HG02884 (cell line): ENCODE measurements at regions not wholly inside any gene's neighbourhood (a gene's known extent, or its start where the extent isn't known, plus 50 kb on each side); places are given as distances from the start of the nearest gene placed in this dataset.
A peak's percentile ranks its signal among the peaks of the same experiment; 100 is the strongest.

Experiments
- ATAC-seq: cut with Tn5 transposase; IDR thresholded peaks from one replicate; pipeline ENCODE4 v1.9.1; 2021; ENCODE audit warnings: mild to moderate bottlenecking, moderate library complexity; ENCODE audit not compliant: unreplicated experiment

DNA sequence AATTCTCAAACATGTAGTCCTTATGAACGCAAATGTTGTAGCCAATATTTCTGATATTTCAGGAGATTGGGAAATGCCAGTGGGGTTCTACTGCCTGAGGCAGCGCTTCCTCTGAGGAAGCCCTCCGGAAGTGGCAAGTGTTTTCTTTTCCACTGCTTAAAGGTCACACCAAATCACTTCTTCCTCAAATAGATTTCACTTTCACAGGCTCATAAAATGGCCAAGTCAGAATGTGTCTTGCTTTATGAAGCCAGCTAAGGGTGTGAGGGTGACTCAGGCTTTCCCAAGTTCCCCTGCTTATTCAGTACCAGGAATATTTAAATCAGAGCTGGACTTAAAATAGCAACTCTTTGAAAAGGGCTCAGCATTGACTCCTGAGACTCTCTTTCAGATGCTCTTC is 514.2 kb upstream of the DIPK2B start:
- peak; percentile 33 for ATAC-seq

DNA sequence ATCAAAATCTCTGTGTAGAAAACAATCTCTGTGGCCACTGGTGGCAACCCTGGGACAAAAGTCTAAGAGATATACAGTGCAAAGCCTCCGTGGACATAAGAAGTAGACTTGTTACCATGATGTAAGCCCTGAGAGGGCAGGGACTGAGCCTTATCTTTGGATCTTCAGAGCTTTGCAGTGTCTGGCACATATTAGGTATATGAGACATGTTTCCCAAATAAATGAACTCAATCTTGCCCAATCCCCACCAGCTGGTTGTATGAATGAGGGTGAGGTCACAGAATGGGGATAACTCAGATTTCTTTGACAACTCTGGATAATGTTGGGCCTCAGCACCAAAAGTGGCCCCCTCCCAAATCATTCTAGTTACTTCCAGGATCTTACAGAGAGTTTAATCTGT is 511.4 kb upstream of the DIPK2B start:
- no peak for ATAC-seq

- no peak for ATAC-seq
These were observed 510.6 kb upstream of the DIPK2B start for GRCh38 chrX:45711231-45711630.

DNA sequence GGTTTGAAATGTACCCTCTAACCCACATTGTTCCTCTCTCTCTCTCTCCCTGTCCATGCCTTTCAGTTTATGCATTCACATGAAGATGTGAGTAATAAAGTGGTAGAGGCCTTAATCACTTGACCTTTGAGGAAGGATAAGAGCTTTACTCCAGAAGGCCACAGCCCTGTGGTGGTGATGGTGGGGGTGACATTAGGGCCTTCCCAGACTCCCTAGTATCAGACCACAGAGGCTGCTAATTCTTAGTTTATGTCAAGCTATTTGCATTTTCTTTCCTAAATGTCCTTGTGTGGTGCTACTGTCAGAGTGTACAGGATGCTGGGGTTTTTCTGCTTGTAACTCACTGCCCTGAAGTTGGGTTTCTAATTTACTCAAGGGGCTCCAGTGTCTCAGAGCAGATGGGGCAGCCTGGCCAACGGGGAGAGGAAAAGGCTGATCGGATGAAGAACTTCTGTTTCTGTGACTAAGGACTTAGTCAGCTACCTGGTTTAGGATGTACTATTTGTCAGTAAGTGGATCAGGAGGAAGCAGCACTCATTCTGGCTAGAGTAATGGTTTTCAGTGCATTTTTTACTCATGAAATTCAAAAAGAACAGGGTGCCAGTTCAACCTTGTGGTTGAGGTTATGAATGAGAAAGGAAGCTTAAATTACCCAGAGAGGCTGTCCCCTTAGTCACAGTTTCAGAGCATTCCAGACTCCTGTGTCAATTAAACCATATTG is 509.6 kb upstream of the DIPK2B start:
- peak; percentile 79 for ATAC-seq

- no peak for ATAC-seq
These were observed 508.7 kb upstream of the DIPK2B start for GRCh38 chrX:45709381-45709780.

- ATAC-seq = no peak
These were observed 498.5 kb upstream of the DIPK2B start for GRCh38 chrX:45699158-45699557.

DNA sequence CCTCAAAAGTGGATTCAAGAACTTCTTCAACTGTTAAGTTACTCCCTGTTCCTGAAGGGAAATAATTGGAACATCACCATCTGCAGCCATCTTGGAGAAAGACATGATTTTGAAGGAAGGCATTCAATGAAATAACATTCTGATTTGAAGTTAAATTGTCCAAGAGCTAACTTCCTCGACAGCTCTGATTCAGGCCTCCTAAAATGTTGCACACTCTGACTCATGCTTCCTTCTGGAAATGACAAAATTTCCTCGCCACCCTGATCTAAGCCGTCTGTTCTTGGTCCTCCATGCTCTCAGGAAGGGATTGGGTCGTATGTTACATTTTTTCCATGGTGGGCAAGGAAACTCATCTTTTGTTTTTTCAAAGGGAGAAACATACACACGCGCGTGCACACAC is 496.9 kb upstream of the DIPK2B start:
- ATAC-seq = no peak

DNA sequence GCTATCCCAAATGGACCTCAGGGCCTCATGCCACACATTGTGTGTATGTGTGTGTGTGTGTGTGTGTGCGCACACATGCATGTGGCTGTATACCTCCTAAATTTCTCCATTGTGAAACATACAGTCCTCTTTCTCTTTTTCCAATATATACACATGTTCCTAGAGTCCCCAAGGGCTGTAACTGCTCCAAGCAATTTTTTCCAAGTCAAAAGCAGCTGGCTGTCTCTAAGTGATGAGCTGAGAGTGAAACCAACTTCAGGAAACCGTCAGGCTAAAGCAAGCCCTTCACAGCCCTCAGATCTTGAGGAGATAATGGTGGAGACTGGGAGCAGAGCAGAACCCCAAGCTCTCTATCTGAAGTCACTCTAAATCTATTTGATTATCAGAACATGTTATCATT is 496.1 kb upstream of the DIPK2B start:
- ATAC-seq = no peak

DNA sequence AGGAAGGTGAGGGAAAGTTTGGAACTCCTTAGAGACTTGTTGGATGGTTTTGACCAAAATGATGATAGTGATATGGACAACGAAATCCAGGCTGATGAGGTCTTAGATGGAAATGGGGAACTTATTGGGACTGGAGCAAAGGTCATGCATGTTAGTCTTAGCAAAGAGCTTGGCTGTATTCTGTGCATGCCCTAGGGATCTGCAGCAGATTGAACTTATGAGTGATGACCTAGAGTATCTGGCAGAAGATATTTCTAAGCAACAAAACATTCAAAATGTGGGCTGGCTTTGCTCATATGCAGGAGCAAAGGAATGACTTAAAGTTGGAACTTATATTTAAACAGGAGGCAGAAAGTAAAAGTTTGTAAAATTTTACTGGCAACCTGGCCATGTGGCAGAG is 489.3 kb upstream of the DIPK2B start:
- no peak for ATAC-seq

DNA sequence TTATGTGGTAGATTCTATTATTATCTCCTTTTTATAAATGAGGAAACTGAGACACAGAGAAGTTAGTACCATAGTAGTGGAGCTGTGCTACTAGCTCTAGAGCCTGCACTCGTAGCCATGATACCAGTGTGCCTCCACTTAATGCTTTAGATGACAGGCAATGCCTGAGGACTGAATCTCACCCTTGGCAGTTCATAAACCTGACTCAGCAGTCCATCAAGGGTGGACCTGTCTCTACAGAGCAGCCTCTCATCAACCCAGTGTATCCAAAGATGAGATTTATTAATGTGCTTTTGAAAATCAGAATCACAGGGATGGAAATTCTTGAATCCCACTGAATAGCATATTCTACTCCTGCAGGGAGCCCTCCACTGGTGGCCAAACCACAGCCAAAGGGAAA is 483.2 kb upstream of the DIPK2B start:
- ATAC-seq = no peak

- ATAC-seq = no peak
These were observed 481.2 kb upstream of the DIPK2B start for GRCh38 chrX:45681891-45682290.

GRCh38 chrX:45669715-45670340 is 469.2 kb upstream of the DIPK2B start:
- ATAC-seq = no peak

DNA sequence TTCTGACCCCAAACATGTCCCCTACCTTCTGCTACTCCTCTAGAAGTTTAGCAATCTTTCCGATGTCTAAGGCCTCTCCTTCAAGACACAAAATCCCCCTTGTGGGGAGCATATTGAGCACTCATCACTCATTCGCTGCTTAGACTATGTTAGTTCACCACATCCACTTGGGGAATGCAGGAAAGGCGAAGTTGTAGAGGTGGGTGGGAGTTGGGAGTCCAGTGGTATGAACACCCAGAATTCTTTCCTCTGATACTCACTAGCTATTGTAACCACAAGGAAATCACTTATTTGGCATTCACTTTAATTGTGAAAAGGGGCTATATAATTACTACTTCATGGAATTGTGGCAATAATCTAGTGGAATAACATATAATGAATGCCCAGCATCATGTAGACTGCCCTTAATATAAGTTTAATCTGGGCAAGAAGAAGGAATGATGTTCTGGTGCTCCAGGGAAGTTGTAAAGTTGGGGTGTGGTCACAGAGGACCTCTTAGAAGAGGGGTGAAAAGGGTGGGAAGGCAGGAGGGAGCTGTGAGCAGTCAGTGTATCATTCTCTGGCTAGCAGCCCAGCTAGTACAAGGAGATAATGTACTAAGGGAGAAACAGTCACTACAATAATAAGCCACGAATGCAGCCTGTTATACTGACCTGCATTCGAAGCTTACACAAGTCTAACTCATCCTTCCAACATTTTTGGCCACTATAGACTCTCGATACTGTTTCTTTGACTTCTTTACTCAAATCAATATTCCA is 468.2 kb upstream of the DIPK2B start:
- no peak for ATAC-seq

DNA sequence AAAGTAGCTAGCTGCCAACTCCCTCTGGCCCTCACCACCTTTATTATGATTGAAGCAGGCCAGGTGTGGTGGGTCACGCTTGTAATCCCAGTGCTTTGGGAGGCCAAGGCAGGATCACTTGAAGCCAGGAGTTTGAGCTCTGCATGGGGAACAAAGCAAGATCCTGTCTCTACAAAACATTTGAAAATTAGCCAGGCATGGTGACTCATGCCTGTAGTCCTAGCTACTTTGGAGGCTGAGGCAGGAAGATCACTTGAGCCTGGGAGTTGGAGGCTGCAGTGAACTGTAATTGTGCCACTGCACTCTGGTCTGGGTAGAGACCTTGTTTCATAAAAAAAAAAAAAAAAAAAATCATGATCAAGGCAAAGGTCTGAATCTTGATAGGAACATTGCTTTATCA is 467.0 kb upstream of the DIPK2B start:
- ATAC-seq = no peak

GRCh38 chrX:45664727-45665290 is 464.1 kb upstream of the DIPK2B start:
- ATAC-seq = no peak

- ATAC-seq = no peak
These were observed 459.8 kb upstream of the DIPK2B start for GRCh38 chrX:45660477-45660876.

DNA sequence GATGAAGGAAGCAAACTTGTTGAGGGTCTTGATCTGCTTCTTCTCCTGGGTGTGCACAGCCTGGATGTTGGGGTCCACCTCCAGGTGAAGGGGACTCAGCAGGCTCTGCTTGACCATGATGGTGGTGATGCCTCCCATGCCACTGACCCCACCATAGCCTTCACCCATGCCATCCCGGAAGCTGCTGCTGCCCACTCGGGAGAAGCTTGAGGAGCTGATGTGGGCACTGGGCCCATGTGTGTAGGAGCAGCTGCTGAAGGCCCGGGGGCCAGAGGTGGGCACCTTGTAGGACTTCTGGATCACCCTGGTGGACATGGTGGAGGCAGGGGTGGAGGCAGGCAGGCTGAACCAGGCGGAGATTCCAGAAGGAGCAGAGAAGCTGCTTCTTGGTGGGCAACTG is 432.7 kb upstream of the DIPK2B start:
- ATAC-seq = no peak

- ATAC-seq = no peak
These were observed 431.8 kb upstream of the DIPK2B start for GRCh38 chrX:45632506-45632905.

- ATAC-seq = no peak
These were observed 429.4 kb upstream of the DIPK2B start for GRCh38 chrX:45630078-45630477.

GRCh38 chrX:45628041-45628440 is 427.4 kb upstream of the DIPK2B start:
- ATAC-seq = no peak

DNA sequence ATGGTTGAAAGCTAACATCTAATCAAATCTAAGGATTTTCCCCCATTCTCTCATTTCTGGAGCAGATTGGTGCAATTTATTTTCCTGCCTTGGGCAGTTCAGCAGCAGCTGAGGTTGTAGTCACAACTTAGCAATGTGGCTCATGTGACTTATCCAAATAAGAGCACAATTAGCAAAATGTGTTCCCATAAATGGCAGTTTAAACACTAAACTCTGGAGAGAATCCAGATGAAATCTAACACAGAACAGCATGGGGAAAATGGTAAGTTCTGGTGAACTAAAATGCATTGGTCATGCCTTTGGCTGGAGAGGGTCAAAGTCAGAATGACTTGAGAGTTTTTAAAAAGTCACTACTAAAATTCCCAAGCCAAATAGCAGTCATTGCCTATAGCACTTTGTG is 422.6 kb upstream of the DIPK2B start:
- no peak for ATAC-seq

DNA sequence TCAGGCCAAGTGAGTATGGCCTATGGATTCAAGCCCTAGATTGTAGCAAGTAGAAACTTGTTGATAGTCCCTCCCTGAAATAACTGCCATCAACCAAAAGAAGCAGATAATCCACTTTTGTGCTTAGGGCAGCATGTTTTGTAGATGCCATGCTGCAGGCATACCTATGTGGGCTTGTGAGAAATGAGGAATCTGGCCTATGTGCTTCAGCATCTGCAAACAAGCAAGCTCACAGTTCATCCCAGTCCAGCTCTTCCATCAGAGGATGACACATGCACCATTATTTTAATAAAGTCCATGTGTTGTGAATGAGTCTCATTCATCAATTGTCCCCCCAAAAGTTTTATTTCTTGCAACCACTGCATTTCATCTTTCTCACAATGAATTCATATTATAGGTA is 421.9 kb upstream of the DIPK2B start:
- ATAC-seq = no peak
